Chondrocyte (in vitro differentiated cells): ENCODE measurements at regions not wholly inside any gene's neighbourhood (a gene's known extent, or its start where the extent isn't known, plus 50 kb on each side); places are given as distances from the start of the nearest gene placed in this dataset.
"Not testable (repeated sequence)": the region's sequence is repeated elsewhere in the genome, so short reads cannot be mapped to it uniquely, and the experiment has no call there.

Experiments
- DNase-seq: peaks from one replicate; pipeline ENCODE4 v3.0.0; 2021; ENCODE audit warnings: mixed read lengths, low spot score
- H3K27ac Mint-ChIP-seq: one replicate; pipeline ENCODE4 v1.8.0; 2021; ENCODE audit warnings: mild to moderate bottlenecking, moderate library complexity, mixed read lengths; ENCODE audit not compliant: unreplicated experiment
- H3K27me3 Mint-ChIP-seq: 2 replicates; pipeline ENCODE4 v1.8.0; 2021; ENCODE audit warnings: low read depth, mixed read lengths
- H3K36me3 Mint-ChIP-seq: 2 replicates; pipeline ENCODE4 v1.8.0; 2021; ENCODE audit warnings: low read depth, mixed read lengths
- H3K4me1 Mint-ChIP-seq: 2 replicates; pipeline ENCODE4 v1.8.0; 2021; ENCODE audit warnings: low read depth, mild to moderate bottlenecking, mixed read lengths
- H3K4me3 Mint-ChIP-seq: one replicate; pipeline ENCODE4 v1.8.0; 2021; ENCODE audit warnings: mild to moderate bottlenecking, moderate library complexity, mixed read lengths; ENCODE audit not compliant: unreplicated experiment
- H3K9me3 Mint-ChIP-seq: 2 replicates; pipeline ENCODE4 v1.8.0; 2021; ENCODE audit warnings: low read depth, mixed read lengths
- TF ChIP-seq, protein P1 (sequence below): fragments of 200-600 bp; sonication (generic); IDR thresholded peaks from 2 replicates; pipeline ENCODE4 v1.5.0; 2021; ENCODE audit warnings: antibody characterized with exemption, mild to moderate bottlenecking, moderate library complexity

DNA sequence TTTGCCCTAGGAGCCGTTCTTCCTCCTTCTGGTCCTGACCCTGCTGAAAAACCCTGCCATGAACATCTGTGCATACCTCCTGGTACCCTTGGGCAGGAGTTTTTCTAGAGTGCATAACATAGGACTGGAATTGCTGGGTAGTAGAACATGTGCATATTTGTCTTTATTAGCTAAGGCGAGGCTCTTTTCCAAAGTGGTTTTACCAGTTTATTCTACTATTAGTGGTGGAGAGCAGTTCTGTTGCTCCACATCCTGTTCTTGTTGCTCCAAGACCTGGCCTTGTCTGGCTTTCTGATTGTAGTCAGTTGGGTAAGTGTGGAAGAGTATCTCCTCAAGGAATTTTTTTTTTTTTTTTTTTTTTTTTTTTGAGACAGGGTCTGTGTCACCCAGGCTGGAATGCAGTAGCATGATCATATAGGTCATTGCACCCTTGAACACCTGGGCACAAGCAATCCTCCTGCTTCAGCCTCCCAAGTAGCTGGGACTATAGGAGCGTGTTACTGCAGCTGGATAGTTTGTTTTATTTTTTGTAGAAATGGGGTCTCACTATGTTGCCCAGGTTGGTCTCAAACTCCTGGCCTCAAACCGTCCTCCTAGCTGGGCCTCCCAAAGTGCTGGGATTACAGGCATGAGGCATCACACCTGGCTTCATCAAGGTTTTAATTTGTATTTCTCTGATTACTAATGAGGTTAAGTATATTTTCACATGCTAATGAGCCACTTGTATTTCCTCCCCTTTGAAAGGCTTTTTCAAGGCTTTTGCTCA is 85.2 kb downstream of the SPRY4 start:
- Mint-ChIP-seq H3K36me3 (no peaks in the 10 kb centered on the region), H3K4me1 (peaks cover 8% of the 10 kb centered on the region), H3K27ac (no peak overlapping the region), H3K4me3 (no peak overlapping the region), H3K27me3 (peaks cover 8% of the 10 kb centered on the region), H3K9me3 (peaks cover 2% of the 10 kb centered on the region)
- TF ChIP-seq, protein P1, sequence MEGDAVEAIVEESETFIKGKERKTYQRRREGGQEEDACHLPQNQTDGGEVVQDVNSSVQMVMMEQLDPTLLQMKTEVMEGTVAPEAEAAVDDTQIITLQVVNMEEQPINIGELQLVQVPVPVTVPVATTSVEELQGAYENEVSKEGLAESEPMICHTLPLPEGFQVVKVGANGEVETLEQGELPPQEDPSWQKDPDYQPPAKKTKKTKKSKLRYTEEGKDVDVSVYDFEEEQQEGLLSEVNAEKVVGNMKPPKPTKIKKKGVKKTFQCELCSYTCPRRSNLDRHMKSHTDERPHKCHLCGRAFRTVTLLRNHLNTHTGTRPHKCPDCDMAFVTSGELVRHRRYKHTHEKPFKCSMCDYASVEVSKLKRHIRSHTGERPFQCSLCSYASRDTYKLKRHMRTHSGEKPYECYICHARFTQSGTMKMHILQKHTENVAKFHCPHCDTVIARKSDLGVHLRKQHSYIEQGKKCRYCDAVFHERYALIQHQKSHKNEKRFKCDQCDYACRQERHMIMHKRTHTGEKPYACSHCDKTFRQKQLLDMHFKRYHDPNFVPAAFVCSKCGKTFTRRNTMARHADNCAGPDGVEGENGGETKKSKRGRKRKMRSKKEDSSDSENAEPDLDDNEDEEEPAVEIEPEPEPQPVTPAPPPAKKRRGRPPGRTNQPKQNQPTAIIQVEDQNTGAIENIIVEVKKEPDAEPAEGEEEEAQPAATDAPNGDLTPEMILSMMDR, result no peak
- DNase-seq, result no peak

DNA sequence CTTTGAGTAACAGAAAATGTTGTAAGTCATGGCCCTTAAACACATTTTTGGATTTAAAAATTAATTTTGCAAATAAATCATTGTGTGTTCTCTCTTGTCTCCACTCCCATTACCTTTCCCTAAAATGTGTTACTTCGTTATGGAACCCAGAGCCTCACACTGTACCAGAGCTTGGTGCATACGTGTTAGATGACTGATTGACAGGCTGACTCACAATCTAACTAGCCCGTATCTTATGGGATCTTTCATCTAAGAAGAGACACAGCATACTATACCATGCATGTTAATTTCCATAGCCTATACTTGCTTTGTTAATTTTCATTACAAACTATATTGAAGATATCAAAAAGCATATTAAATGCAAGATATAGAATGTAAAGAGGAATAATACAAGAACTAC is 87.1 kb downstream of the SPRY4 start:
- H3K4me3 Mint-ChIP-seq, result no peak overlapping the region
- H3K36me3 Mint-ChIP-seq, result no peaks in the 10 kb centered on the region
- H3K9me3 Mint-ChIP-seq, result peaks cover 2% of the 10 kb centered on the region
- peaks cover 8% of the 10 kb centered on the region for H3K4me1 Mint-ChIP-seq
- TF ChIP-seq, protein P1, result no peak
- no peak for DNase-seq
- H3K27me3 Mint-ChIP-seq, result peaks cover 10% of the 10 kb centered on the region
- no peak overlapping the region for H3K27ac Mint-ChIP-seq

DNA sequence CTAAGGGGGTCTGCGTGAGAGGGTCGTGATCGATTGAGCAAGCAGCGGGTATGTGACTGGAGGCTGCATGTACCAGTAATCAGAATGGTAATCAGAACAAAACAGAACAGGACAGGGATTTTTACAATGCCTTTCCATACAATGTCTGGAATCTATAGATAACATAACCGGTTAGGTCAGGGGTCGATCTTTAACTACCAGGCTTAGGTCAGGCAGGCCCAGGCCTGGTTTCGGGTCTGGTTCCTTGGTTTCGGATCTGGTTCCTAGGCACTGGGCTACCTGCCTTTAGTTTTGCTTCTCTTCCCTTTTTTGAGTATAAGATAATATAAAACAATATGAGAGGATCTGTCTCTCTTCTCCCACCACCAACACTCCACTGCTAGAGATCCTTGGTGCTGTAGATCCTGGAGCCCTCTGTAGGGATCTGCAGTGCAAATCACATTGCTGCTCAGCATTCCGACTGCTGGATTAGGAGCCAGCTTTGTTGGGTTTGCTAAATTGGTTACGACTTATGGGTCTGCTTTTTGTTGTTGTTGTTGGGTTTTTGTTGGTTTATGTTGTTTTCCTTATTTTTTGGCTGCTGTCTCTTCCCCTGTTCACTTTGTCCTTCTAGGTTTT is 88.0 kb downstream of the SPRY4 start:
- DNase-seq, H3K27me3 Mint-ChIP-seq, H3K36me3 Mint-ChIP-seq, H3K27ac Mint-ChIP-seq, H3K4me1 Mint-ChIP-seq, H3K4me3 Mint-ChIP-seq, H3K9me3 Mint-ChIP-seq: not testable (repeated sequence)

DNA sequence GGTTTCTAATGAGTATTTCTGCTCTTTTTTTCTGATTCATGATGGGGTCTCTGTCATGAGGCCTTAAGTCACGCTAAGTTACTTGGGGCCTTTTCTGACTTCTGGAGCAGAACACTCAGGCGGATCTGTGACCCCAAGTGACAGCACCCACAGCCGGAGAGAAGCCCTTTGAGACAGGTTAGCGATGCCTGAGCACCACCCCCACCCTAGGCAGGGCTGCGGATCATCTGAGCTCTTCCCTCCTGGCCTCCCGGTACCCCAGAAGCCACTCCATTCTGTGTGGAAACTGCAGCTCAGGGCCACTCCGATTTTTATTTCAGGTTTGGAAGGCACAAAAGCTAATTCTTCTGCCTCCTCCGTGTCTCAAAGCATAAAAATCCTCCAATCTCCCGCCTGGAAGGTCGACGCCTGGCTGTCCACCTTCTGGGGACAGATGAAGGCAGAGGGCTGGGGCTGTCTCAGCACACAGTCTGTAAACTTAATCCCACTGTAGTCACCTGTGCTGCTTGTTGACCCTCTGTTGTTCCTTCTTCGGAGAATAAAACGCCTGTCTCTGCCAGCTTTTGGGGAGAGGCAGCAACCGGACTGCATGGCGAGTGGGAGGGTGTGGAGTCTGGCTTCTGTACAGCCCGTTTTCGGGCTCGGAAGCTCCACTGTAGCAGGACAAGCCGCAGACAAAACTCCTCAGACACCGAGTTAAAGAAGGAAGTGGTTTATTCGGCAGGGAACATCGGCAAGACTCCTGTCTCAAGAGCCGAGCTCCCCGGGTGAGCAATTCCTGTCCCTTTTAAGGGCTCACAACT is 88.8 kb downstream of the SPRY4 start:
- Mint-ChIP-seq H3K36me3 (no peaks in the 10 kb centered on the region), H3K9me3 (no peaks in the 10 kb centered on the region), H3K27ac (no peak overlapping the region), H3K27me3 (peaks cover 10% of the 10 kb centered on the region), H3K4me1 (peaks cover 8% of the 10 kb centered on the region), H3K4me3 (no peak overlapping the region)
- TF ChIP-seq, protein P1, result no peak
- no peak for DNase-seq

DNA sequence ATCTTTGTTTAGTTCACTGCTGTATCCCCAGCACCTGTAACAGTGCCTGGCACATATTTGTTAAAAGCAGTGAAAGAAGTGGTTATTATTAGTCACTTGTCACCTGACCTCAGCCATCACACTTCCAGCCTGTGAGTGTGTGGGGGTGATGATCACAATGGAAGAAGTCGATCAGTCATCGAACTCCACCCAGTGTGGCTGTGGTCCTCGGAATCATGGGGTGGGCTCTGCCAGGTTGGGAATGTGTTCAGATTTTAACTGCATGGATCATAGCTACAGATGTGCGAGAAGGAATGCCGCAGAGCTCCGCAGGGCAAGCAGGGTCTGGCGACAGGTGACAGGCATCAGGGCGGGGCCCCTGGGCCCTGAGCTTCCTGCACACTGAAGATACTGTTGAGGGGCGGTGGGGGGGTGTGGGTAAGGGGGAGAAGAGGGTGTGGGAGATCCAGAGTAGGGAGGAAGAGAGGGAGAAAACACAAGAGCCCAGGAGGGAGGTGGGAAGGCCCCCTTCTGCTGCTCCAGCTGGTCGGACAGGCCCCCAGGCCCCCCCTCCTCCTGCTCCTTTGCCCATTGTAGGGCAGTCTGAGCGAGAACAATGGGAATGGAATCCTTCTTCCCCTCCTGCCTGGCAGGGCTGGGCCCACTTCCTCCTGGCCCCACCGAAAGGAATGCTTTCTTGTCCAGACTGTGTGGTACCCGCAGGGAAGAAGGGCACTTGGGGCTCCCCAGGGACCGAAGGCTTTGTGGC is 89.6 kb downstream of the SPRY4 start:
- no peaks in the 10 kb centered on the region for H3K9me3 Mint-ChIP-seq
- no peak overlapping the region for H3K4me3 Mint-ChIP-seq
- H3K4me1 Mint-ChIP-seq, result peaks cover 8% of the 10 kb centered on the region
- no peak overlapping the region for H3K27ac Mint-ChIP-seq
- peaks cover 10% of the 10 kb centered on the region for H3K27me3 Mint-ChIP-seq
- no peaks in the 10 kb centered on the region for H3K36me3 Mint-ChIP-seq
- TF ChIP-seq, protein P1, result no peak
- no peak for DNase-seq
